Lower leg skin (tissue), 4 donors: ENCODE measurements at regions not wholly inside any gene's neighbourhood (a gene's known extent, or its start where the extent isn't known, plus 50 kb on each side); places are given as distances from the start of the nearest gene placed in this dataset.

Experiments used
- DNase-seq, 2 donors: peaks; one replicate each; pipeline ENCODE4 v3.0.0-alpha.2; 2019; ENCODE audit warnings: low spot score in 2 of 2
- H3K4me3 ChIP-seq: fragments of 200-600 bp; sonication (generic); 2 replicates; pipeline ENCODE4 v1.5.1; 2017; ENCODE audit warnings: mild to moderate bottlenecking, low read depth; ENCODE audit not compliant: poor library complexity, severe bottlenecking
- CTCF ChIP-seq, 3 donors: fragments of 450-650 bp; IDR thresholded peaks; one replicate each; pipeline ENCODE4 v1.5.1; 2016; ENCODE audit warnings: antibody characterized with exemption in 3 of 3, mild to moderate bottlenecking in 3 of 3, moderate library complexity in 2 of 3
- POLR2A ChIP-seq, 2 donors: fragments of 450-650 bp; IDR thresholded peaks; one replicate each; pipeline ENCODE4 v1.6.1; 2016 to 2017; ENCODE audit warnings: antibody characterized with exemption in 2 of 2, mild to moderate bottlenecking in 1 of 2, moderate library complexity in 1 of 2
- WGBS, 2 donors: methylation state at CpG; one replicate each; pipeline ENCODE4 v1.1.5; 2018; 5-methylcytosine and 5-hydroxymethylcytosine counted together
- intact Hi-C: fragments of 100-400 bp; cut with DNase I; formaldehyde crosslinking; loops from one replicate; pipeline ENCODE4 v1.15.0; 2023; ENCODE audit warnings: low total_unique reads

- TF ChIP-seq CTCF (IDR thresholded peaks at IDR 0.05) = no peak
- intact Hi-C loops = no loop called here
- DNase-seq = no peak
- 96 to 100% methylated on average over 2 of the region's 2 CpGs for WGBS, 2 donors
- no peak overlapping the region for H3K4me3 ChIP-seq
Measured at GRCh38 chr10:118151461-118151860, 104.7 kb upstream of the RAB11FIP2 start.

- intact Hi-C loops = no loop called here
- no peak for DNase-seq
- no peak for TF ChIP-seq CTCF (IDR thresholded peaks at IDR 0.05)
- no peak for TF ChIP-seq POLR2A (IDR thresholded peaks at IDR 0.05)
- H3K4me3 ChIP-seq = no peak overlapping the region
Measured at GRCh38 chr10:118148247-118148646, 101.5 kb upstream of the RAB11FIP2 start.

GRCh38 chr10:118145256-118145655 lies 98.5 kb upstream of the RAB11FIP2 start:
- intact Hi-C loops = no loop called here
- DNase-seq = no peak
- TF ChIP-seq CTCF (IDR thresholded peaks at IDR 0.05) = no peak
- TF ChIP-seq POLR2A (IDR thresholded peaks at IDR 0.05) = no peak
- no peak overlapping the region for H3K4me3 ChIP-seq
- WGBS, 2 donors = 79 to 88% methylated on average over 4 of the region's 4 CpGs

GRCh38 chr10:118141471-118141870 lies 94.7 kb upstream of the RAB11FIP2 start:
- no peak for TF ChIP-seq POLR2A (IDR thresholded peaks at IDR 0.05)
- no peak for TF ChIP-seq CTCF (IDR thresholded peaks at IDR 0.05)
- DNase-seq = no peak
- 88 to 94% methylated on average over 6 of the region's 6 CpGs for WGBS, 2 donors
- H3K4me3 ChIP-seq = no peak overlapping the region
- intact Hi-C loops = no loop called here

GRCh38 chr10:118139321-118139720 lies 92.6 kb upstream of the RAB11FIP2 start:
- intact Hi-C loops = no loop called here
- H3K4me3 ChIP-seq = no peak overlapping the region
- DNase-seq = no peak
- TF ChIP-seq CTCF (IDR thresholded peaks at IDR 0.05) (no peak), POLR2A (IDR thresholded peaks at IDR 0.05) (no peak)

GRCh38 chr10:118128675-118129074 lies 81.9 kb upstream of the RAB11FIP2 start:
- no peak for TF ChIP-seq CTCF (IDR thresholded peaks at IDR 0.05)
- WGBS, 2 donors = 83 to 89% methylated on average over 2 of the region's 2 CpGs
- intact Hi-C loops = no loop called here
- no peak overlapping the region for H3K4me3 ChIP-seq
- DNase-seq = no peak
